Smooth muscle cell (in vitro differentiated cells): ENCODE measurements at regions not wholly inside any gene's neighbourhood (a gene's known extent, or its start where the extent isn't known, plus 50 kb on each side); places are given as distances from the start of the nearest gene placed in this dataset.
"Not testable (repeated sequence)": the region's sequence is repeated elsewhere in the genome, so short reads cannot be mapped to it uniquely, and the experiment has no call there.

ENCODE experiments used
- DNase-seq: peaks from one replicate; lab custom pipeline; 2025; ENCODE audit not compliant: unreplicated experiment; lab: John Stamatoyannopoulos, UW
- H2AFZ ChIP-seq: fragments of 200-600 bp; sonication (generic); 2 replicates; pipeline ENCODE4 v1.6.0; 2016; ENCODE audit warnings: antibody characterized with exemption, low read depth, mild to moderate bottlenecking
- H3F3A ChIP-seq: fragments of 200-600 bp; sonication (generic); 2 replicates; pipeline ENCODE4 v1.6.0; 2017; ENCODE audit warnings: antibody characterized with exemption, low read depth
- H3K27ac ChIP-seq: fragments of 200-600 bp; sonication (generic); 2 replicates; pipeline ENCODE4 v1.5.1; 2016; ENCODE audit warnings: low read depth, mild to moderate bottlenecking
- H3K27me3 ChIP-seq: fragments of 200-600 bp; sonication (generic); 2 replicates; pipeline ENCODE4 v1.6.1; 2016; ENCODE audit warnings: low read depth, mild to moderate bottlenecking
- H3K36me3 ChIP-seq: fragments of 200-600 bp; sonication (generic); 2 replicates; pipeline ENCODE4 v1.5.1; 2016; ENCODE audit warnings: low read depth
- H3K4me1 ChIP-seq: fragments of 200-600 bp; sonication (generic); 2 replicates; pipeline ENCODE4 v1.5.1; 2016; ENCODE audit warnings: low read depth
- H3K4me2 ChIP-seq: fragments of 200-600 bp; sonication (generic); 2 replicates; pipeline ENCODE4 v1.6.0; 2016; ENCODE audit warnings: mild to moderate bottlenecking
- H3K4me3 ChIP-seq: fragments of 200-600 bp; sonication (generic); 2 replicates; pipeline ENCODE4 v1.5.1; 2016; ENCODE audit warnings: mild to moderate bottlenecking
- H3K79me2 ChIP-seq: fragments of 200-600 bp; sonication (generic); 2 replicates; pipeline ENCODE4 v1.6.0; 2016; ENCODE audit warnings: low read depth, mild to moderate bottlenecking
- H3K9ac ChIP-seq: fragments of 200-600 bp; sonication (generic); 2 replicates; pipeline ENCODE4 v1.6.0; 2016; ENCODE audit warnings: low read depth
- H3K9me3 ChIP-seq: fragments of 200-600 bp; sonication (generic); replicated peaks from 2 replicates; pipeline ENCODE4 v1.5.1; 2016; ENCODE audit warnings: low read depth
- H4K20me1 ChIP-seq: fragments of 200-600 bp; sonication (generic); 2 replicates; pipeline ENCODE4 v1.6.0; 2016; ENCODE audit warnings: low read depth
- WGBS: methylation state at CpG from one replicate; pipeline ENCODE4 v1.1.7; 2016; ENCODE audit warnings: low lambda C conversion rate; 5-methylcytosine and 5-hydroxymethylcytosine counted together
- TF ChIP-seq, protein P1 (sequence below): fragments of 200-600 bp; sonication (generic); IDR thresholded peaks from 2 replicates; pipeline ENCODE4 v1.5.1; 2017; ENCODE audit warnings: borderline replicate concordance, mild to moderate bottlenecking, antibody characterized with exemption; ENCODE audit not compliant: insufficient read depth, poor library complexity, severe bottlenecking

DNA sequence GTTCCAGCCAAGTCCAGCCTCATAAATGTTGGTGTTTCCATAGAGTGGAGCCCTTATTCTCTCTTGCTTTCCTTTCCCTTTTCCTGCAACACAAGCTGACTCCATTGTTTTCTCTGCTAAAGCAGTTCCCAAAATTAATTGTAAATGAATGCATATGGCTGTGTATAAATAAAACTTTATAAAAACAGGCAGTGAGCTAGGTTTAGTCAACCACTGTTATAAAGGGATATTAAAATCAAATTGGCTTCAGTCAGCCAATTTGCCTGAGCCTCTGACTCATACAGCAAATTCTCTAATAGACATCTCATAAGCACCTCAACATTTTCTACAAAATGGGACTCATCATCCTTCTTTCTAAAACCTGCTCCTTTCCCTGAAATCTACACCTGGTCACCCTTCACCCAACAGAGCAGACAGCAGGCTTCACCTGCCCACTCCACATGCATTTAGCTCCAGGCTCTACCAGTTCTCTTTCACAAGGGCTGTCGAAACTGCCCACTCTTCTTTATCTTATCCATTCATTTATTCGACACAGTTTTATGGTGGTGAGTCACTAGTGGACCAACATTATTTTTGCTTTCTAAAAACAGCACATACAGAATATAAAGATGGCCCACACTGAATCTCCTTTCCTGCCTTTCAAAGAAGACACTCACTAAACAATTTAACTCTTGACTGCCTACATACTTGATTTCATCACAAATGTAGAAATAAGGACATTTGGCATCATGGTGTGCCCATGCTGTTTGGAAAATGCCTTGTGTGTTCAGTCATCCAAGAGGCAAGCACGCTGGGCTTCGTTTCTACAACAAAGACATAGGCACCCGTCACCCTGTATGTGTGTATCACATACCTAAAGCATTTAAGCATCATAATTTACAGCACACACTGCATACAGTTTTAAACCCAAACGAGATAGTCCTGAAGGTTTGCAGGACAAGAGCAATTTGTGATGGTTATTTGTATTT is 74.6 kb upstream of the C7orf33 start:
- Histone ChIP-seq H2AFZ (no peak overlapping the region), H3K9ac (peak overlapping the region; percentile 55), H3F3A (peaks cover 9% of the 10 kb centered on the region), H3K36me3 (no peaks in the 10 kb centered on the region), H3K27ac (peak overlapping the region; percentile 90), H3K79me2 (no peaks in the 10 kb centered on the region), H3K4me2 (peak overlapping the region; percentile 63), H3K27me3 (no peaks in the 10 kb centered on the region), H3K9me3 (no peaks in the 10 kb centered on the region), H3K4me1 (no peaks in the 10 kb centered on the region), H3K4me3 (no peak overlapping the region), H4K20me1 (no peaks in the 10 kb centered on the region)
- DNase-seq, result no peak
- 18% methylated on average over 6 of the region's 6 CpGs for WGBS
- TF ChIP-seq, protein P1, sequence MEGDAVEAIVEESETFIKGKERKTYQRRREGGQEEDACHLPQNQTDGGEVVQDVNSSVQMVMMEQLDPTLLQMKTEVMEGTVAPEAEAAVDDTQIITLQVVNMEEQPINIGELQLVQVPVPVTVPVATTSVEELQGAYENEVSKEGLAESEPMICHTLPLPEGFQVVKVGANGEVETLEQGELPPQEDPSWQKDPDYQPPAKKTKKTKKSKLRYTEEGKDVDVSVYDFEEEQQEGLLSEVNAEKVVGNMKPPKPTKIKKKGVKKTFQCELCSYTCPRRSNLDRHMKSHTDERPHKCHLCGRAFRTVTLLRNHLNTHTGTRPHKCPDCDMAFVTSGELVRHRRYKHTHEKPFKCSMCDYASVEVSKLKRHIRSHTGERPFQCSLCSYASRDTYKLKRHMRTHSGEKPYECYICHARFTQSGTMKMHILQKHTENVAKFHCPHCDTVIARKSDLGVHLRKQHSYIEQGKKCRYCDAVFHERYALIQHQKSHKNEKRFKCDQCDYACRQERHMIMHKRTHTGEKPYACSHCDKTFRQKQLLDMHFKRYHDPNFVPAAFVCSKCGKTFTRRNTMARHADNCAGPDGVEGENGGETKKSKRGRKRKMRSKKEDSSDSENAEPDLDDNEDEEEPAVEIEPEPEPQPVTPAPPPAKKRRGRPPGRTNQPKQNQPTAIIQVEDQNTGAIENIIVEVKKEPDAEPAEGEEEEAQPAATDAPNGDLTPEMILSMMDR, result no peak

- H3K9ac ChIP-seq, H3K4me2 ChIP-seq, H3K36me3 ChIP-seq, H2AFZ ChIP-seq, H3K9me3 ChIP-seq, H3K4me1 ChIP-seq, H3K79me2 ChIP-seq, H3K27me3 ChIP-seq, H3K4me3 ChIP-seq, H3F3A ChIP-seq, H4K20me1 ChIP-seq, DNase-seq, H3K27ac ChIP-seq: not testable (repeated sequence)
- 93% methylated on average over 4 of the region's 4 CpGs for WGBS
Measured at GRCh38 chr7:148519386-148519785, 71.2 kb upstream of the C7orf33 start.

DNA sequence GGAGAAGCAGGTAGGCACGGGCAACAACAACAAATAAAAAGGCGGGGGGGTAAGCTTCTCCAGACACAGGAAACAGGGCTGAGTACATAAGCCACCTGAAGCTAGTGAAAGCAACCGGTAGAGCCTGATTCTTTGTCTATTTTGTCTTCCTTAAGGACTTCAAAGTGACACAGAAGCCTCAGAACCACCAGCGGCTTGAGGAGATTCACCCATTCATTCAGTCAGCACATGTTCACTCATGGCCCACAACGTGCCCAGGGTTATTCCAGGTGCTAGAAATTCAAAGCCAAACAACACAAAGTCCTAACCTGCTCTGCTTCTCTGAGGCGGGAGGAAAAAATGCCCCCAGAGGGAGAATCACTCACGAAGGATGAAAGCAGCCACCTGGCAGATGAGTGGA is 69.3 kb upstream of the C7orf33 start:
- H3K27ac ChIP-seq, result peak overlapping the region; percentile 73
- 57% methylated on average over 7 of the region's 7 CpGs for WGBS
- no peaks in the 10 kb centered on the region for H3K79me2 ChIP-seq
- no peak overlapping the region for H3K4me2 ChIP-seq
- DNase-seq, result no peak
- peak overlapping the region; percentile 1 for H3K9ac ChIP-seq
- no peaks in the 10 kb centered on the region for H3F3A ChIP-seq
- no peaks in the 10 kb centered on the region for H4K20me1 ChIP-seq
- H3K4me1 ChIP-seq, result no peaks in the 10 kb centered on the region
- TF ChIP-seq, protein P1, result no peak
- no peaks in the 10 kb centered on the region for H3K9me3 ChIP-seq
- no peak overlapping the region for H2AFZ ChIP-seq
- no peaks in the 10 kb centered on the region for H3K27me3 ChIP-seq
- no peak overlapping the region for H3K4me3 ChIP-seq
- H3K36me3 ChIP-seq, result no peaks in the 10 kb centered on the region

- H3F3A ChIP-seq, result no peaks in the 10 kb centered on the region
- no peaks in the 10 kb centered on the region for H3K36me3 ChIP-seq
- H3K79me2 ChIP-seq, result no peaks in the 10 kb centered on the region
- DNase-seq, result no peak
- TF ChIP-seq, protein P1, result no peak
- no peaks in the 10 kb centered on the region for H3K9me3 ChIP-seq
- no peaks in the 10 kb centered on the region for H4K20me1 ChIP-seq
- no peak overlapping the region for H3K27ac ChIP-seq
- H3K4me2 ChIP-seq, result no peak overlapping the region
- no peak overlapping the region for H3K9ac ChIP-seq
- H3K4me3 ChIP-seq, result no peak overlapping the region
- WGBS, result 89% methylated on average over 4 of the region's 4 CpGs
- H3K4me1 ChIP-seq, result no peaks in the 10 kb centered on the region
- H3K27me3 ChIP-seq, result no peaks in the 10 kb centered on the region
- peak overlapping the region; percentile 51 for H2AFZ ChIP-seq
Measured at GRCh38 chr7:148523550-148523949, 67.0 kb upstream of the C7orf33 start.
